Nephron progenitor cell (in vitro differentiated cells): ENCODE measurements at regions not wholly inside any gene's neighbourhood (a gene's known extent, or its start where the extent isn't known, plus 50 kb on each side); places are given as distances from the start of the nearest gene placed in this dataset.
A peak's percentile ranks its signal among the peaks of the same experiment; 100 is the strongest.

Experiments used
- DNase-seq: peaks from one replicate; pipeline ENCODE4 v3.0.0; 2021
- H3K27ac Mint-ChIP-seq: 2 replicates; pipeline ENCODE4 v1.8.0; 2021; ENCODE audit warnings: mild to moderate bottlenecking, moderate library complexity, mixed read lengths
- H3K27me3 Mint-ChIP-seq: 2 replicates; pipeline ENCODE4 v1.8.0; 2021; ENCODE audit warnings: mild to moderate bottlenecking, low read depth, mixed read lengths; ENCODE audit not compliant: poor library complexity
- H3K36me3 Mint-ChIP-seq: 2 replicates; pipeline ENCODE4 v1.8.0; 2021; ENCODE audit warnings: low read depth, mixed read lengths
- H3K4me1 Mint-ChIP-seq: 2 replicates; pipeline ENCODE4 v1.8.0; 2021; ENCODE audit warnings: mixed read lengths
- H3K4me3 Mint-ChIP-seq: 2 replicates; pipeline ENCODE4 v1.8.0; 2021; ENCODE audit warnings: mild to moderate bottlenecking, moderate library complexity, mixed read lengths
- H3K9me3 Mint-ChIP-seq: 2 replicates; pipeline ENCODE4 v1.8.0; 2021; ENCODE audit warnings: mild to moderate bottlenecking, moderate library complexity, mixed read lengths
- CTCF ChIP-seq: fragments of 200-600 bp; sonication (generic); IDR thresholded peaks from 2 replicates; pipeline ENCODE4 v1.5.0; 2021; ENCODE audit warnings: antibody characterized with exemption

DNA sequence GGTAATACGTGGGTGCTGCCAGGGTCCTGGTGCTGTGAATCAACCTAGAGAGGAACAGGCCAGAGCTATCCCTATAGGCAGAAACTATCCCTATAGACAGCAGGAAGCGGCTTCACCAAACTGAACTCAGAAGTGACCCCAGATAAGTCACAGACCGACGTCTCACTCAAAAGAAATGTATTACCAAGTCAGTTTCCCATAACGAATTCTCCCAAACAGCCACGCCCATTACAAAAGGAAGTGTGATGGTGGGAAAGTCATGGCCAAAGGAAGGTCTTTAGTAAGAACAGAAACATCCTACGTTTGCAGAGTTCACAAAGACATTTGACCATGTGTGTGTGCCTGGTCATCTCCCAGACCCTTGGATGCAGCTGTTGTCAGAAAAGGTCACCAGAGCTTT lies 470.8 kb upstream of the ADARB2 start:
- no peak for DNase-seq
- H3K4me3 Mint-ChIP-seq: no peak overlapping the region
- no peak for TF ChIP-seq CTCF
- peaks cover 4% of the 10 kb centered on the region for H3K36me3 Mint-ChIP-seq
- H3K27me3 Mint-ChIP-seq: no peaks in the 10 kb centered on the region
- peaks cover 4% of the 10 kb centered on the region for H3K9me3 Mint-ChIP-seq
- H3K27ac Mint-ChIP-seq: no peak overlapping the region
- peaks cover 59% of the 10 kb centered on the region for H3K4me1 Mint-ChIP-seq

- DNase-seq: no peak
- no peak overlapping the region for H3K27ac Mint-ChIP-seq
These were observed 470.1 kb upstream of the ADARB2 start for GRCh38 chr10:2207246-2207922.

DNA sequence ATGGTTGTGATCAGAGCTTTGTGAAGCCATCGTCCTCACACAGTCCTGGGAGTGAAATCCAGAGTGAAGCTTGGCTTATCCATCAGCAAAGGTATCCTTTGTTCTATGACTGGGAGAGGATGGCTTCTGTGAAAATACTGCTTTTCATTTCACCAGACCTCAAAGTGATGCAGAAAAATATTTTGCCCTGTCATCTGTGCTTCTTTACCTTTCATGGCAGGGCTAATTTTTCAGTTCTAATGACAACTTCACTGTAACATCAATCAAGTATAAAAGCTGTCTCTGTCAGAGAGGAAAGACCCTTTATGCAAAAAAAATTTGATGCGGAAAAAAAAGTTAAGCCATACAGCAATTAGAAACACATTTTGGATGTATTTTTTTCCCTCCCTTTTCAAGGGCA lies 468.1 kb upstream of the ADARB2 start:
- TF ChIP-seq CTCF: no peak
- peaks cover 4% of the 10 kb centered on the region for H3K9me3 Mint-ChIP-seq
- H3K4me1 Mint-ChIP-seq: peaks cover 54% of the 10 kb centered on the region
- H3K36me3 Mint-ChIP-seq: peaks cover 4% of the 10 kb centered on the region
- DNase-seq: no peak
- H3K27me3 Mint-ChIP-seq: no peaks in the 10 kb centered on the region
- no peak overlapping the region for H3K27ac Mint-ChIP-seq
- H3K4me3 Mint-ChIP-seq: no peak overlapping the region

More at GRCh38 chr10:2207246-2207922, 470.1 kb upstream of the ADARB2 start:
- H3K27me3 Mint-ChIP-seq: no peaks in the 10 kb centered on the region
- peaks cover 4% of the 10 kb centered on the region for H3K36me3 Mint-ChIP-seq
- H3K9me3 Mint-ChIP-seq: peaks cover 4% of the 10 kb centered on the region
- peaks cover 59% of the 10 kb centered on the region for H3K4me1 Mint-ChIP-seq
- no peak for TF ChIP-seq CTCF
- H3K4me3 Mint-ChIP-seq: no peak overlapping the region

- H3K4me1 Mint-ChIP-seq: peaks cover 44% of the 10 kb centered on the region
- no peak for TF ChIP-seq CTCF
- peaks cover 13% of the 10 kb centered on the region for H3K9me3 Mint-ChIP-seq
These were observed 465.1 kb upstream of the ADARB2 start for GRCh38 chr10:2202401-2202800.

DNA sequence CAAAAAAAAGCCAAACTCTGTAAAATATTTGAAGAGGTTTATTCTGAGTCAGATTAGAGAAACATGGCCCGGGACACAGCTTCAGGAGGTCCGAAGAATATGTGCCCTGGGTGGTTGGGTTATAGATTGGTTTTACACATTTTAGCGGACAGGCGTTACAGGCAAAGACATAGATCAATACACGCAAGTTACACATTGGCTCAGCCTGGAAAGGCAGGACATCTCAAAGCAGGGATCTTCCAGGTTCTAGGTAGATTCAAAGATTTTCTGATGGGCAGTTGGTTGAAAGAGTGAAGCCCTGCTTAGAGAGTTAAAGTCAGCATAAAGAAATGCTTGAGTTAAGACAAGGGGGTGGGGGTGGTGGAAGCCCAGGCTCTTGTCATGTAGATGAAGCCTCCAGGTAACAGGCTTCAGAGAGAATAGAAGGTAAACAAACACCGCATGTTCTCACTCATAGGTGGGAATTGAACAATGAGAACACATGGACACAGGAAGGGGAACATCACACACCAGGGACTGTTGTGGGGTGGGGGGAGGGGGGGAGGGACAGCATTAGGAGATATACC lies 464.3 kb upstream of the ADARB2 start:
- DNase-seq: no peak
- Mint-ChIP-seq H3K9me3 (peaks cover 17% of the 10 kb centered on the region), H3K4me3 (no peak overlapping the region), H3K27me3 (no peaks in the 10 kb centered on the region), H3K36me3 (peaks cover 12% of the 10 kb centered on the region), H3K27ac (no peak overlapping the region), H3K4me1 (peaks cover 45% of the 10 kb centered on the region)
- no peak for TF ChIP-seq CTCF

More at GRCh38 chr10:2202401-2202800, 465.1 kb upstream of the ADARB2 start:
- peak overlapping the region; percentile 89 for H3K27ac Mint-ChIP-seq
- peak overlapping the region; percentile 19 for H3K4me3 Mint-ChIP-seq
- DNase-seq: peak; percentile 47
- H3K27me3 Mint-ChIP-seq: no peaks in the 10 kb centered on the region
- peaks cover 7% of the 10 kb centered on the region for H3K36me3 Mint-ChIP-seq

DNA sequence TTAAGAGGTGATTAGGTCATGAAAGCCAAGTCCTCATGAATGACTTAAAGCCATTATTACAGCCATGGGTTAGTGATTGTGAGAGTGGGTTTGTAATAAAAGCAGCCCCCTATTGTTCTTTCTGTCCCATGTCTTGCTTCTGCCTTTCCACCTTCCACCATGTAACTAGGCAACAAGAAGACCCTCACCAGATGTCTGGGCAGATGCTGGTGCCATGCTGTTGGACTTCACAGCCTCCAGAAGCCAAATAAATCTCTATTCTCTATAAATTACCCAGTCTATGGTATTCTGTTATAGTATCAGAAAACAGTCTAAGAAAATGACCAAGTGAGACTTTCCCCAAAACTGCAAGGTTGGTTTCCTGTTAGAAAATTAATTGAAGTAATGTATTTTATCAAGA lies 460.3 kb upstream of the ADARB2 start:
- Mint-ChIP-seq H3K4me3 (no peak overlapping the region), H3K27me3 (peaks cover under 1% of the 10 kb centered on the region), H3K9me3 (peaks cover 27% of the 10 kb centered on the region), H3K27ac (no peak overlapping the region), H3K36me3 (peaks cover 16% of the 10 kb centered on the region), H3K4me1 (peaks cover 23% of the 10 kb centered on the region)
- no peak for DNase-seq
- no peak for TF ChIP-seq CTCF
